ENCODE measurements at regions not wholly inside any gene's neighbourhood (a gene's known extent, or its start where the extent isn't known, plus 50 kb on each side); places are given as distances from the start of the nearest gene placed in this dataset.
"Not testable (repeated sequence)": the region's sequence is repeated elsewhere in the genome, so short reads cannot be mapped to it uniquely, and the experiment has no call there.

DNA sequence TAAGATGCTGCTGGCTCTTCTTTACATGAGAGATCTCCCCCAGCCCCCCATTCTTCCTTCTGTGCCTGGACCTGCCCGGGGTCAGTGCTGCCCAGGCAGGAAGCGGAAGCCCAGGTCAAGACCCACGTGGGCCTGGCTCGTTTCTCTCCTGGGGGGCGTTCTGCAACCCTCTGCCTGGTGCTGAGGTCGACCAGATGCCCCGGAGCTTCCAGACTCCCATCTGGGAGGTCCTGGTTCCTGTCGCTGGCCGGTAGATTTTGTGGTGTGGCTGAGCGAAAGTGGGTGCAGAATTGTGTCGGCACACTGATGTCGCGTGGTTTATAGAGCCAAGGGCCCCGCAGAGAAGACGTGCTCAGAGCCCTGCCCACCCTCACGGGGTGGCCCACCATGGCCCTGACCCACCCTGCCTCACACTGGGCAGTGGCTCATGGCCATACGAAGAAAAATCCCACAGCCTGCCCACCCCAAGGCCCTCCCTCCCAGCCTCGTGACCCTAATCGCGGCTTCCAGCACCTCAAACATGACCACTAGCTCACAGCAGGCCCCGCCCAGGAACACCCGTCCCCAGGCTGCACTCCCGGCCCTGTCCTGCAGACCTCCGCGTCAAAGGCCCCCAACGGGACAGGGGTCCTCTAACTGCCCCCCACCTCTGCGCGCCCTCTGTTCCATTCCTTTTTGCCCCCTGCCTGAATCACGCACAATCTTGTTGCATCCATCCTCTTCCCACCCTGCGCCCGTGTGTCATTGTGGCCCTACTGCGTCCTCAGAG lies 443.2 kb upstream of the ZNF722 start:
- 84% methylated on average over 14 of the region's 32 CpGs for WGBS (ENCODE audit: low lambda C conversion rate, missing lambda C conversion rate)

GRCh38 chr7:63556223-63556622 lies 442.4 kb upstream of the ZNF722 start:
- no CpG with 5 or more reads among the region's 24 CpGs for WGBS (ENCODE audit: low lambda C conversion rate, missing lambda C conversion rate)
- H3K4me1 ChIP-seq (ENCODE audit: insufficient read depth) = not testable (repeated sequence)

More for the DNA sequence above, 443.2 kb upstream of the ZNF722 start:
- not testable (repeated sequence) for H3K27ac ChIP-seq; H3K4me3 ChIP-seq; H3K79me2 ChIP-seq; H4K20me1 ChIP-seq (ENCODE audit: insufficient read depth, poor library complexity, severe bottlenecking); H2AFZ ChIP-seq; H3K4me1 ChIP-seq (ENCODE audit: insufficient read depth); H3K4me2 ChIP-seq; H3K27me3 ChIP-seq; DNase-seq (ENCODE audit: low spot score); H3K9me2 ChIP-seq (replicated peaks; ENCODE audit: insufficient read depth); H3K9me3 ChIP-seq (ENCODE audit: low read depth); H3K36me3 ChIP-seq (replicated peaks; ENCODE audit: insufficient read depth, low read depth)

DNA sequence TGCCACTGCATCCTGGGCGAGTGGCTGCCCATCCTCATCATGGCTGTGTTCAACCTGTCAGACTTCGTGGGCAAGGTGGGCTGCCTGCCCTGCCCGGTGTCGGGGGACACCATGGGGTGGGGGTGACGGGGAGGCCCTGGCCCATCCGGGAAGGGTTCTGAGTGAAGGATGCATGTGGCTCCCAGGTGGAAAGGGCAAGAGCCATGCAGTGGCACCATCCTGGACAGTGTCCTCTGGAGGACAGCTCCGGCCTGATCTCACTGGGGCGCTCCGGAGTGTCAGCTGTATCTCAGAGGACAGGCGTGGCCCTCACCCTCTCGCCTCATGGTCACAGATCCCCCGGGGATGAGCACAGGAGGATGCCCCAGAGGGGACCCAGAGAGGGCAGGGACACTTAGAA lies 439.6 kb upstream of the ZNF722 start:
- H3K36me3 ChIP-seq (replicated peaks; ENCODE audit: insufficient read depth, low read depth); H3K4me3 ChIP-seq; H4K20me1 ChIP-seq (ENCODE audit: insufficient read depth, poor library complexity, severe bottlenecking); DNase-seq (ENCODE audit: low spot score); H3K9me2 ChIP-seq (replicated peaks; ENCODE audit: insufficient read depth); H3K4me2 ChIP-seq; H3K27ac ChIP-seq; H3K4me1 ChIP-seq (ENCODE audit: insufficient read depth); H3K27me3 ChIP-seq; H3K79me2 ChIP-seq; H3K9me3 ChIP-seq (ENCODE audit: low read depth); H2AFZ ChIP-seq: not testable (repeated sequence)
- 76% methylated on average over 9 of the region's 12 CpGs for WGBS (ENCODE audit: low lambda C conversion rate, missing lambda C conversion rate)

More at GRCh38 chr7:63556223-63556622, 442.4 kb upstream of the ZNF722 start:
- H3K9me3 ChIP-seq (ENCODE audit: low read depth); H3K9me2 ChIP-seq (replicated peaks; ENCODE audit: insufficient read depth); H3K27ac ChIP-seq; H3K79me2 ChIP-seq; H3K4me3 ChIP-seq; DNase-seq (ENCODE audit: low spot score); H3K36me3 ChIP-seq (replicated peaks; ENCODE audit: insufficient read depth, low read depth); H3K4me2 ChIP-seq; H3K27me3 ChIP-seq; H4K20me1 ChIP-seq (ENCODE audit: insufficient read depth, poor library complexity, severe bottlenecking); H2AFZ ChIP-seq: not testable (repeated sequence)

DNA sequence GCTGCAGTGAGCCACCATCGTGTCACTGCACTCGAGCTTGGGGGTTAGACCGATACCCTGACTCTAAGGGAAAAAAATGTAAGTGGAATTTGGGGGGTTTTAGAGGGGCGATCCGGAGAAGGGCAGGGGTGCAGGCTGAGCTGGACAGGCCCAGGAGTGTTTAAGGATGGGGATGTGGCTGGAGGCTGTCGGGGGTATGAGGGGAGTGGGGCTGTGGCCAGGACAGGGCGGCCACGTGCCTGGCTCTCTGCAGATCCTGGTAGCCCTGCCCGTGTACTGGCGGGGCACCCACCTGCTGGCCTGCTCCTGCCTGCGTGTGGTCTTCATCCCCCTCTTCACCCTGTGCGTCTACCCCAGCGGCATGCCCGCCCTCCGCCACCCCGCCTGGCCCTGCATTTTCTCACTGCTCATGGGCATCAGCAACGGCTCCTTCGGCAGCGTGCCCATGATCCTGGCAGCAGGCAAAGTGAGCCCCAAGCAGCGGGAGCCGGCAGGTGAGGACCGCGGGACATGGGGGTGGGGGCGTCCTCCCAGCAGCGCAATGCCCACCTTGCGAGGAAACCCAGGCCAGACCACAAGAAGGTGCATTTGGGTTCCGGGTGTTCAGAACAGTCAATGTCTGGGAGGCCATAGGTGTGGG lies 438.7 kb upstream of the ZNF722 start:
- H3K27me3 ChIP-seq; H3K4me2 ChIP-seq; H3K9me3 ChIP-seq (ENCODE audit: low read depth); H3K36me3 ChIP-seq (replicated peaks; ENCODE audit: insufficient read depth, low read depth); H3K4me3 ChIP-seq; H4K20me1 ChIP-seq (ENCODE audit: insufficient read depth, poor library complexity, severe bottlenecking); H3K4me1 ChIP-seq (ENCODE audit: insufficient read depth); H3K79me2 ChIP-seq; DNase-seq (ENCODE audit: low spot score); H3K27ac ChIP-seq; H2AFZ ChIP-seq; H3K9me2 ChIP-seq (replicated peaks; ENCODE audit: insufficient read depth): not testable (repeated sequence)
- WGBS (ENCODE audit: low lambda C conversion rate, missing lambda C conversion rate) = 93% methylated on average over 17 of the region's 27 CpGs

DNA sequence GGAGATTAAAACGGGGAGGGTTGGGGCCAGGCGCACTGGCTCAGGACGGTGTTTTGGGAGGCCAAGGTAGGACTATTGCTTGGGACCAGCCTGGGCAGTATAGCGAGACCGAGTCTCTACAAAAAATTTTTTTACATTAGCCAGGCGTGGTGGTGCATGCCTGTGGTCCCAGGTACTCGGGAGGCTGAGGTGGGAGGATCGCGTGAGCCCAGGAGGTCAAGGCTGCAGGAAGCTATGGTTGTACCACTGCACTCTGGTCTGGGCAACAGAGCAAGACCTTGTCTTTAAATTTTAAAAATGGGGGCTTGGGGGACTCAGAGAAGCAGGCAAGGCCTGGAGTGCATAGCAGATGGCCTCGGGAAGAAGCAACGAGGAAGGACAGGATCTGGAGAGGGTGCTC lies 436.7 kb upstream of the ZNF722 start:
- not testable (repeated sequence) for H3K4me1 ChIP-seq (ENCODE audit: insufficient read depth); H3K9me2 ChIP-seq (replicated peaks; ENCODE audit: insufficient read depth); H3K4me3 ChIP-seq; H3K9me3 ChIP-seq (ENCODE audit: low read depth); H3K4me2 ChIP-seq; H3K79me2 ChIP-seq; DNase-seq (ENCODE audit: low spot score); H3K27ac ChIP-seq; H4K20me1 ChIP-seq (ENCODE audit: insufficient read depth, poor library complexity, severe bottlenecking); H2AFZ ChIP-seq; H3K36me3 ChIP-seq (replicated peaks; ENCODE audit: insufficient read depth, low read depth); H3K27me3 ChIP-seq
- WGBS (ENCODE audit: low lambda C conversion rate, missing lambda C conversion rate) = 83% methylated on average over 5 of the region's 11 CpGs

GRCh38 chr7:63562364-63563060 lies 436.1 kb upstream of the ZNF722 start:
- H3K4me1 ChIP-seq (ENCODE audit: insufficient read depth); H2AFZ ChIP-seq: not testable (repeated sequence)
- 88% methylated on average over 13 of the region's 26 CpGs for WGBS (ENCODE audit: low lambda C conversion rate, missing lambda C conversion rate)

GRCh38 chr7:63563151-63563940 lies 435.3 kb upstream of the ZNF722 start:
- H3K4me1 ChIP-seq (ENCODE audit: insufficient read depth); H3K79me2 ChIP-seq; H3K9me3 ChIP-seq (ENCODE audit: low read depth); H3K36me3 ChIP-seq (replicated peaks; ENCODE audit: insufficient read depth, low read depth); H4K20me1 ChIP-seq (ENCODE audit: insufficient read depth, poor library complexity, severe bottlenecking); H2AFZ ChIP-seq; H3K4me3 ChIP-seq; H3K27ac ChIP-seq; H3K9me2 ChIP-seq (replicated peaks; ENCODE audit: insufficient read depth); H3K27me3 ChIP-seq; H3K4me2 ChIP-seq; DNase-seq (ENCODE audit: low spot score): not testable (repeated sequence)
- 91% methylated on average over 23 of the region's 31 CpGs for WGBS (ENCODE audit: low lambda C conversion rate, missing lambda C conversion rate)

More at GRCh38 chr7:63562364-63563060, 436.1 kb upstream of the ZNF722 start:
- not testable (repeated sequence) for H3K27me3 ChIP-seq; H3K79me2 ChIP-seq; DNase-seq (ENCODE audit: low spot score); H3K9me3 ChIP-seq (ENCODE audit: low read depth); H3K4me2 ChIP-seq; H3K4me3 ChIP-seq; H3K27ac ChIP-seq; H3K9me2 ChIP-seq (replicated peaks; ENCODE audit: insufficient read depth); H3K36me3 ChIP-seq (replicated peaks; ENCODE audit: insufficient read depth, low read depth); H4K20me1 ChIP-seq (ENCODE audit: insufficient read depth, poor library complexity, severe bottlenecking)

DNA sequence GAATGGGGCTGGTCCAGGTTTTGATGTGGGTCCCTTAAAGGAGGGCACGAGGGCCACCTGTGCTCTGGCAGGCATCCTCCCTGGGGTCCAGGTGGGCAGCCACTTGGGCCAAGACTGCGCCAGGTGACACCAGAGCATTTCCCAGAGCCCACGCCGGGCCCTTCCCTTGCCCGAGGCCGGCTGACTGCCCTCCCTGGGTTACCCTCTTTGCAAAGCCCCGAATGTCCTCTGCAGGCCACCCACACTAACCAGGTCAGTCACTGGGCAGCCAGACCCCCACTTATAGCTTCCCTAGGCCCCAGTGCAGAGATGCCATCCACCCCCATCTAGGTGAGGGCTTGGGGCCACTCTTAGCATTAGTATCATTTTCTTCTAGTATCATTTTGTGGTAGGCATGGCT lies 433.8 kb upstream of the ZNF722 start:
- not testable (repeated sequence) for DNase-seq (ENCODE audit: low spot score)

More for the DNA sequence above, 433.8 kb upstream of the ZNF722 start:
- WGBS (ENCODE audit: low lambda C conversion rate, missing lambda C conversion rate) = 80% methylated on average over 6 of the region's 7 CpGs
- H4K20me1 ChIP-seq (ENCODE audit: insufficient read depth, poor library complexity, severe bottlenecking); H3K36me3 ChIP-seq (replicated peaks; ENCODE audit: insufficient read depth, low read depth); H3K79me2 ChIP-seq; H3K27ac ChIP-seq; H3K9me3 ChIP-seq (ENCODE audit: low read depth); H3K9me2 ChIP-seq (replicated peaks; ENCODE audit: insufficient read depth); H3K27me3 ChIP-seq; H3K4me1 ChIP-seq (ENCODE audit: insufficient read depth); H3K4me3 ChIP-seq; H3K4me2 ChIP-seq; H2AFZ ChIP-seq: not testable (repeated sequence)
